NT2/D1 (cell line): ENCODE measurements at regions not wholly inside any gene's neighbourhood (a gene's known extent, or its start where the extent isn't known, plus 50 kb on each side); places are given as distances from the start of the nearest gene placed in this dataset.
"Not testable (repeated sequence)": the region's sequence is repeated elsewhere in the genome, so short reads cannot be mapped to it uniquely, and the experiment has no call there.

Experiments used
- SUZ12 ChIP-seq: IDR thresholded peaks from 2 replicates; pipeline ENCODE4 v1.6.1; 2011; ENCODE audit not compliant: insufficient read length, insufficient read depth; ENCODE audit errors: extremely low read depth
- YY1 ChIP-seq: IDR thresholded peaks from 2 replicates; pipeline ENCODE4 v1.6.1; 2011; ENCODE audit not compliant: insufficient read length, insufficient read depth
- ZNF274 ChIP-seq: IDR thresholded peaks from 2 replicates; pipeline ENCODE4 v1.6.1; 2011; ENCODE audit warnings: mild to moderate bottlenecking, low read depth, low read length

DNA sequence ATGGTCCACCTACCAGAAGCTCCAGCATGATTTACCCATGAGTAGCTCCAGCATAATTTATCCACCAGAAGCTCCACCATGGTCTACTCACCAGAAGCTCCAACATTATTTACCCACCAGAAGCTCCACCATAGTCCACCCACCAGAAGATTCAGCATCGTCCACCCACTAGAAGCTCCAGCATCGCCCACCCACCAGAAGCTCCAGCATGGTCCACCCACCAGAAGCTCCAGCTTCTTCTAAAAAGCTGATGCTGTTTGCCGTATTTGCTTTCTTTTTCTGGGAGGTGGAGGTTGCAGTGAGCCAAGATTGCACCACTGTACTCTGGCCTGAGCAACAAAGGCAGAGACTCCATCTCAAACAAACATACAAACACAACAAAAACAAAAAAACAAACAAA is 136.2 kb upstream of the TPTE start:
- TF ChIP-seq YY1, ZNF274, SUZ12: not testable (repeated sequence)
